Hippocampal formation (tissue), 2 donors: ENCODE measurements at regions not wholly inside any gene's neighbourhood (a gene's known extent, or its start where the extent isn't known, plus 50 kb on each side); places are given as distances from the start of the nearest gene placed in this dataset.

Experiments
- DNase-seq, 2 donors: peaks; one replicate each; lab custom pipeline; 2025; lab: John Stamatoyannopoulos, UW

DNA sequence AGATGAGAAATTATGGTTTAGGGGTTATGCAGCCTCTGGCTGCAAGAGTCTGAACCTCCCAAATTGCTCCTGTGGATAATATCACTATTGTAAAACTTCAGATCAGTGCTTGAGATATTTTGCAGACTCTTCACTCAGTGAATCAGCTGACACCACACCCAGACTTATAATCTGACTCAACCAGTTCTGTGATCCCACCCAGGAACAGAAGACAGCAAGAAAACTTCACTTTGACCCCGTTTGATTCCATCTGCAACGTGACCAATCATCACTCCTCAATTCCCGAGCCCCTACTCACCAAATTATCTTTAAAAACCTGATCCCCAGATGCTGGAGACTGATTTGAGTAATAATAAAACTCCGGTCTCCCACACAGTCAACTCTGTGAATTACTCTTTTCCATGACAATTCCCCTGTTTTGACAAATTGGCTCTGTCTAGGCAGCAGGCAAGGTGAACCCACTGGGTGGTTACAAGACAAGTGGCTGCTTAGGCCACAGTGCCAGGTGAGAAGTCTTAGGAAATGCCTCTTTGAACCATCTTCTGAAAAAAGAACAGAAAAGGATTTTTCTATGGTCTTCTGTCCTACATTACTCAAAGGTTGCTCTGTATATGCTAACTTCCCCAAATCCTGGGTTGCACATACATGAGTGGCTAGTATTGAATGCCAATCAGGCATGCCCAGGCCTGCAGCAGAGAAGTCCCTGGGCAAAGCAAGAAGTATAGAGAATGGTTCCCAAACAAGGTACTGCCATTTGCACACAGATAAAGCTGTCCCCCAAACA, 588.0 kb downstream of the PRELID2 start:
- DNase-seq = no peak

DNA sequence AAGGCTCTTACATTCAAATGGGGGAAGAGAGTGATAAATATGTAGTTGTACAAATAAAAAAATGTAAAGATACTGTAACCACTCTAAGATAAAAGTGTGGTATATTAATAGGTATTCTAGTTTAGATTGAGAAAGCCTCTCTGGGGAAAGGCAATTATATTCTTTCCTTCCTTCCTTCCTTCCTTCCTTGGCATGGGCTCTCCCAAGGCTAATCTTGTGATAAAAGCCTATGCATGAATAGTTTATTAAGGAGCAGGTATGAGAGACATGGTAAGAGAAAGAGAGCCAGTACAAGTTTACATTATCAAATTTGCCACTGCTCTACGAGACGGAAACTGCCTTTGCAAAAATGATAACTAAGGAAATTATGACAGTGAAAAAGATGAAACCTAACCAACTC, 588.8 kb downstream of the PRELID2 start:
- no peak for DNase-seq

DNA sequence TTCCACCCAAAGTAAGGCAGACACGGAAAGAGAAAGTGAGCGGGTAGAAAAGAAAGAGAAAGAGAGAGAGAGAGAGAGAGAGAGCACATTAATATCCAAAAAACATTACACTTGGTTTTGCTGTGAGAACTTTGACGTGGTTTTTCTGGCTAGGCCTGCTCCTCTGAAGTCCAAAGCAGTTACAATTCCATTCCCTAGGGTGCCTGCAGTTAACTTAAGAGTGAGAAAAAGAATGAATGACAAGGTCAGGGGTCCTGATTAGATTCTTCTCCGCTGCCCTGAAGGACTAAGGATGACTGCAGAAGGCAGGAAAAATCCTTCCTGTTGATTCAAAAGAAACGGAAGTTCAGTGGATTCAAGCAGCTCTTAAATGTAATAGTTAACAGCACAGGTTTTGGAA, 589.8 kb downstream of the PRELID2 start:
- no peak for DNase-seq

DNA sequence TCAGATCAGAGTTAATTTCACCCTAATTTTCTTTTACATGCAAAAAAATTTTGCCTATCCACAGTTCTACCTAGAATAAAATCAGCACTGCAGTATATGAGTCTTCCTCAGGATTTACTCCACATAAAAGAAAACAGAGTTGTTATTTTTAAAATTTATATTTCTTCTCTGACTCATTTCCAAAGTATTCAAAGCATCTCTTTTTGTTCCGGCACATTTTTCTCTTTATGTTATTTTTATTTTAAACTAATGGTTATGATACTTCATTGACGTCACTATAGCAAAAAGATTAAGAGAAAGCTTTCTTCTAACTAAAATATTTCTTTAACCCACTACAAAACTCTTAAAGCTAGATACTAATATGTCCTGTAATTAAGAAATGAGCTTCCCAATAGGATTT, 590.4 kb downstream of the PRELID2 start:
- no peak for DNase-seq

DNA sequence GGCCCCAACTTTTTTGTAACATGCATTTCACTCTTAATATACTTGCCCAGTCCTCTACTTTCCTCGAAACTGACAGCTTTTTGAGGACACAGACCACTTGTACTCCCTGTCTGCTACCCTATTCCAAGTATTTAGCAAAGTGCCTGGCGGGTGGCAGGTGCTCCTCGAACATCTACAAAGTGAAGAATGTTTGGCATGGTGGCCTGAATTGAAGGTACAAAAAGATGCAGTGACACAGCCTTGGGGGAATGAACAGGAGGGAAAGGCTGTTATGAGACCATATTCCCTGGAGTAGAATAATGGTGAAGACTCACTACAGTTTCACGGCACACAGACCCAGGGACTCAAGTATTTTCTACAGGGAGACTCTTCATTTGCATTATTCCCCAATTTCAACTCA, 590.9 kb downstream of the PRELID2 start:
- no peak for DNase-seq

DNA sequence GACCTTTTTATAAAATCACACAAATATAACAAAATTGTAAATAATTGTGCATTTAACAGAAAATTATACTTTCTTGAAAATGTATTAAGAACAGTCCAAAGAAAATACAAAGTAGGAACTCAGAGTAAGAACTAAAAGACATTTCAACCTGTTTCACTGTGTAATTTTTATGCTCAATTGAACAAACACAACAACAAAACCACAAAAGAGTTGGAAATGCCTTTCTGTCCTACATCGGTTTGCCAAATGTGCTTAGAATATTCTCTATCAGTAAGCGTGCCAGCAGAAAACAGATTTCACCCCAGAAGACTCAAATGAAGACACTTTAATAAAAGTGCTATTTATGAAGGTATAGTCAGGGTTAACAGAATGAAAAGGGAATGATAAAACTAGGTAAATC, 592.1 kb downstream of the PRELID2 start:
- no peak for DNase-seq

DNA sequence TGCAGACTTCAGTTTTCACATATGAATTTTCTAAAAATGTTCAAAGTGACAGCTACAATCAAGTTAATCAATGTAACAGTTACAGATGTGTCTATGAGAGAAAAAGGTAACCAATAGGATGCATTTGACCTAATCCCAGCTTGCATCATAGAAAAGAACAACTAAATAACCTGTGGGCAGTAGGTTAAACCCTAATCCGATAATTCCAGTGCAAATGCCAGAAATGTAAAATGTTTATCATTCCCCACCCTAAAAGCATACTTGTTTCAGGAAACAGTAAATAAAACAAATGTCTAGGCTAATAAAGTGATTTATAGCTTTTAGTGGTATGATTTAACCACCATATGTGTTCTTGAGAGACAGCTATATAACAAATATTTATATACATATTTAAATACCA, 592.6 kb downstream of the PRELID2 start:
- no peak for DNase-seq

DNA sequence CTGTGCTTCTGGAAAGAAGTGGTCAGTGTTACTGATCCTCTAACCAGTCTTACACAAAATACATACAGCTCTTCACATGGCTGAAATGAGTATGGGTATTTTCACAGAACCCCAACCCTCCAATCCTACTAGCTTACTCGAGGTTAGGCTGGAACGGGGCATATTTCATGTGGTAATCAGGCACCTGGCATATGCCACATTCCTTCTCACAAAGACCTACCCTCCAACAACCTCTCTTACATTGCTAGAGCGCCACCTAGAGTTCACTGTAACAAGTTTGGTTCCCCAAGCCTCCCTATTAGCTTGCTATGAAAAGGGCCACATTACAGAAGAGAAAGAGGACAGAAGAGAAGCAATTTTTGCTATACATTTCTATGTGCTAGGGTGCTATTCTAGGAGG, 597.3 kb downstream of the PRELID2 start:
- no peak for DNase-seq

DNA sequence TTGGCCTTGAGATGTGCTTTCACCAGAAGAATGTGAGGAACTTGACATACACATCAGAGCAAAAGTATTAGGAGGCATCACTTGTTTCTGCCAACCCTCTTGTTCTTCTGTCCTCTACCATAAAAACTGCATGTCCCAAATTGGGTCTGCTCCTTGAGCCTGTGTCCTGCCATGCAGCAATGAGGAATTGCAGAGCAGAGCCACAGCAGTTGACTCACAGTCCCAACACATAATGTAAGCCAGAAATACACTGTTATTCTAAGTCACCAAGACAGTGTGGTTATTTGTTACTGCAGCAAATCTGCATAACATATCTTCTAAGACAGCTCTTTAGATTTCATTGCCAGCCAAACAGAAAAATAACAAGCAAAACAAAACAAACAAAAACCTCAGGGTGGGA, 598.2 kb downstream of the PRELID2 start:
- no peak for DNase-seq

DNA sequence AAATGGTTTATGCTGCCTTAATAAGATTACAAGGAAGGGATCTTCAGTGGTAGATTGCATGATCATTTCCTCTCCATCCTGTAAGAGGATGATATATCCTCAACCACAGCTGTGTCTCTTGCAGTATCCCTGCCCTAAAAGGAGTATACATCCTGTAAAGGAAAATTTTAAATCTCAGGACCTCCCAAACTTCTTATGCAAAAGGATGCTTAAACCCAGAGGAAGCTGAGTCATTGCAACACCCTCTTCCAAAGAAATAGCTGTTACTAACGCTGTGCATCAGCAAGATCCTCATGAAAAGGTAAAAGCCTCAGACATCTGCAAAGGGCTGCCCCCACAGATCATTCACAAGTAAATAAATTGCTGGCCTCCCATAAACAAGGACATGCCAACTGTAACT, 599.0 kb downstream of the PRELID2 start:
- DNase-seq = no peak

DNA sequence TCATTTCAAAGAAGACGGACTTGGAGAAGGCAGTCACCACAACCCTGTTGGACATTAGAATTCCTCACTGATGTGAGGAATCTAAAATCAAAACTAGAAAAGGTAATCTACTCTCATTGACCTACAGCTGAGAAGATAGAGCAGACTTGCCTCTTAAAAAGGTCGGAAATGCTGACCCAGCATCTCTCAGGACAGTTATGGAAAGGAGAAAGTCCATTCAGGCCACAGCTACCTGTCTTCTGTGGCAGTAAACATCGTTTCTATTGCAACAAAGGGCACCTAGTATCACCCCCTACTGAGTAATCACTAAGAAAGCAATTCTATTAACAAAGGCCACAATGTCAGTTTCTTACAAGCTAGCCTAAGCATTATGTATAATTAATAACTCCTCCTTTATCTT, 601.7 kb downstream of the PRELID2 start:
- DNase-seq = no peak

DNA sequence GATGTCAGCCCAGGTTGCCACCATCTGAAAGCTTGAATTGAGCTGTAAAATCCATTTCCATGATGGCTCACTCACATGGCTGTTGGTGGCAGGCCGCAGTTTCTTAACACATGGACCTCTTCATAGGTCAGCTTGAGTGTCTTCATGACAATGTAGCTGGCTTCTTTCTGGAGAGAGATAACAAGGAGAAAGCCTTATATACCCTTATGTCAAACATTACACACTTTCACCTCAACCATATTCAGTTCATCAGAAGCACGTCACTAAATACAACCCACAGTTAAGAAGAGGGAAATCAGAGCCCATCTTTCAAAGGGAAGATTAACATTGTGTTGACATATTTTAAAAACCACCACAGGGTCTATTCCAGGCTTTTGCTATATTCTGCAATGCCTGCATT, 604.4 kb downstream of the PRELID2 start:
- DNase-seq = no peak

DNA sequence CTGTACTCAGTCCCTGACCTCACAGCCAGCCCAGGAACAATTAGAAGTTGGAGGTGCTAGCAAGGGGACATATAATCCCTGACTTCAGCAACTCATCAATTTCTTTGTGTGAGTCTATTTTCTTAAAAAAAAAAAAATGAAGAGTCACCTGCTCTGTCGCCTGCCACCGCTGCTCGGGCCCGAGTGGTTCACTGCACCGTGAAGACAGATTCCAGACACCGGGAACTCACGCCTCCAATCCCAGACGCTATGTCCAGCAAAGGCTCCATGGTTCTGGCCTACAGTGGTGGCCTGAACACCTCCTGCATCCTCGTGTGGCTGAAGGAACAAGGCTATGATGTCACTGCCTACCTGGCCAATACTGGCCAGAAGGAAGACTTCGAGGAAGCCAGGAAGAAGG, 606.6 kb downstream of the PRELID2 start:
- DNase-seq = no peak

DNA sequence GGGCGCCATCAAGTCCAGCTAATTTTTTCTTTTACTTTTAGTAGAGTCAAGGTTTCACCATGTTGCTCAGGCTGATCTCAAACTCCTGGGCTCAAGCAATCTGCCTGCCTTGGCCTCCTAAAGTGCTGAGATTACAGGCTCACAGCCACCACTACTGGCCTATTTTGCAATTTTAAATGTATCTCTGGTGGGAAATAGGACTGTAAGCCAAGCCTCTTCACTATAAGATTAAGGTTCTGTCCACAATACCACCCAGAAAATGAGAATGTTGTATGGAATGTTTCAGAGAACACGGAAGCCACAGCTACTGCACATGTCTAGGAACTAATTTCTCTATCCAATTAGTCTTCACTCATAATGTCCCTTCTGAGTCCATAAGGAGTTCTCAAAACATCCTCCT, 607.3 kb downstream of the PRELID2 start:
- no peak for DNase-seq

DNA sequence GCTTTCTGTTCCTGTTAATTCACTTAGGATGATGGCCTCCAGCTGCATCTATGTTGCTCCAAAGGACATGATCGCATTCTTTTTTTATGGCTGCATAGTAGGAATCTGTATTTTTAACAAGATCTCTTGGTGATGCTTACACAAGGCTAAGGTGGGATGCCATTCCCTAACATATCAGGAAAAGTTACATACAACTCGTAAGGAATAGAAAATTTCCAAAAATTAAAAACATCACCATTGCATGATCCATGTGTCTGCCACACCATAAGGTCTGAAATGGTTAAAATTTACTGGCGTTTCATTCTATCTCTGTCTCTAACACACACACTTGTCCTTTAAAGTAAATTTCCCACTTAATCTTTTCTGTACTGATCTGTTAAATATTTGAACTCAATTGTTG, 608.4 kb downstream of the PRELID2 start:
- DNase-seq = no peak

DNA sequence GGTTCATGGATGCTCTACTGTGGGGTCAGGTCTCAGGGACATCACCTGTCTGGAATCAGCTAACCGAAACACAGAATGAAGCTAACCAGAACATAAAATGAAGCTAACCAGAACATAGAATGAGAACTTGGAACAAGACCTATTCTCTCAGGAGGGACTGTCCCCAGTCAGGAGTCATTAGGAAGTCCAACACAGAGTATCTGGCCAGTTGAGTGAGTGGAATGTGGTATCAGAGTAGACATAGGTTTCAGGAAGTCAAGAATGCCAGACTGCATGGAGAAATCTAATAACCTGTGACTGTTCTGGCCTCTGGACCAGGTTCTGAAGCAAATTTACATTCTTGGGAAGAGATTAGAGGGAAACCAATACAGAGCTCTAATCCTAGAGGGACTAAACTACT, 609.6 kb downstream of the PRELID2 start:
- no peak for DNase-seq

DNA sequence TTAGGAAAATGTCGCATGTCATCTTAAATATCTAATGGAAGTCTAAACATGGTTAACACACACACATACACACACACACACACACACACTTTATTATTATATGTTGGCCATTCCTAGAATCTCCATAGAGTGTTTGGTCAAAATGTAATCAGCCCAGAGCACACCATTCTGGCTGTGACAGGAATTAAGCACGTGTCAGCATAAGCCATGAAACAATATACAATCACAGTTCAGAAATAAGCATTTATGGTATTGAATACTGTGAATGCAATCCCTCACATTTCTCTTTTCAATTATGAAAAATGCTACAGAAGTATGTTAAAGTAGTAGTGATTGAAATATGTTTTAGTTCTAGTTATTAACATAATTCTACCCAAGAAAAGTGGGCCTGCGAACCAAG, 611.6 kb downstream of the PRELID2 start:
- no peak for DNase-seq

DNA sequence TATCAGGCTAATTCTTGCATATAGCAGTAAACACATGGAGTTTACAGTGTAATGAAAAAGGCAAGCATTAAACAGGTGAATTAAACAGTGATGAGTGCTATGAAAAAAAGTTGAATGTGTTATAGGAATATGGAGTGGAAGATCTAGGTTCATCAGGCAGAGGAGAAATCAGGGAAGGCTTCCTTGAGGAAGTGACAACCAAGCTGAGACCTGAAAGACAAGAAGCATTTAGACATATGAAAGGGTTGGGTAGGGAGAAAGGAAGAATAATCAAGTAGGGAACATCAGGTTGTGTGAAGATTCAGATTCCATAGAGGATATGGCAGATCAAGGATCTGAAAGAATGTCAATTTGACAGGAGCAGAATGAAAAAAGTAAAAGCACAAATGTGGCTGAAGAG, 612.5 kb downstream of the PRELID2 start:
- DNase-seq = no peak

DNA sequence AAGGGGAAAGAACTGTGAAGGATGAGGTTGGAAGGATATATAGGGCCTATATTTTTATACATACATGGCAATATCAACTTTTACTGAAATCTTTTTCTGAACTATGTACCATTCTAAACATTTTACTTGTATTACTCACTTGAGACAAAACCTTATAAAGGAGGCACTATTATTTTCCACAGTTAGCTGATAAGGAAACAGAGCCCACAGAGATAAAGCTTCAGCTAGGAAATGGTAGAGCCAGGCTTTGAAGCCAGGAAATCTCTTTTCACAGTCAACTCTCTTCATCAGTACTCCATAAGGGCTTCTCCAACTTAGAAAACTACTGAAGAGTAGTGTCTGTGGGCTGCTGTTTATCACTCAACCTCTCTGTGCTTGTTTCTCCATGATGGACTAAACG, 613.7 kb downstream of the PRELID2 start:
- no peak for DNase-seq

DNA sequence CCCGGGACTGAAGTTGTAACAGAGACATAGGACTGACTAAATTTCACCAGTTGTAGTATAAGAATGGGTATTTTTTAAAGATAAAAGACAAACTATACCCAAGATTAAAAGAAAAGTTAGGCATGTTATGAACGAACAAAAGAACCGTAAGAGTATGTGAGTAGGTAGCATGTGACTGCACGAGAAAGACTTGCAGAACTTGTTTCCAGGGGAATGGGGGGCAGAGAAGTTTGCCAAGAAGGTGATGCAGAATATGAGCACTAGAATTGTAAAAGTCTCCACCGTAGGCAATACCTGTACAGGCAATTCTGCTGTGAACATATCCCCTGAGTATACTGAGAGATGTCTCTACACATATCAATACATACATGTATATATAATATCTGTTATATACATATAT, 614.7 kb downstream of the PRELID2 start:
- DNase-seq = no peak

DNA sequence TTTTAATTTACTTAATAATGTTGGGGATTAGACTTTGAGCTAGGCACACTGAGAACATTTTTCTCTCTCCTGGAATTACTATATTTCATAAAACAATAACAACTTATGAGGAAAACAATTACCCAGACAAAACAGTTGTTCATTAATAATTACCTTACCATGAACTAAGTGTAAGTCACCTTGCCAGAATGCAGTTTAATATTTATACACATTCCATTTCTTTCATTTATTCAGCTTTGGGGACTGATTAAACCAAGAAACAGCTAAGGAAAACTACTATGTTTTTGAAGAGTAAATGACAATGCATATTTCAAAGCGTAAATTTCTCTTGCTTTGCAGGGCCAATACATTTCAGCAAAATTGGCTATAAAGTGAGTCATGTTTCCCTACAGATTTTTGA, 616.2 kb downstream of the PRELID2 start:
- no peak for DNase-seq

DNA sequence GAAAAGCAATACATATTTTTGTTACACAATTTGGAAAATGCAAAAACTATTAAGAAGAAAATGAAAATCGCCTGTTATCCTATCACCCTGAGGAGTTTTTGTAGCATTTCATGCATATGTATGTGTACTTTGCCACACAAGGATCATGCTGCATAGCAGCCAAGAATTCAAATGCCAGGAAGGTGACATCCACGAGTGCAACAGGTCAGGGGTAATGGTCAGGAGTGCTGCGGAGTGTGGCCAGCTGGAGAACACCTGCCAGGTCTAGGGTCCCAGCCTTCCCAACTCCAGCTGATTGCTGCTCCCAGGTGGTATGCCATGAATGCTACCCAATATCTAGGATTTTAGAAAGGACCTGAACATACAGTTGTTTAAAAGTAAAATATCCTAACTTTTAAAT, 617.1 kb downstream of the PRELID2 start:
- DNase-seq = no peak

DNA sequence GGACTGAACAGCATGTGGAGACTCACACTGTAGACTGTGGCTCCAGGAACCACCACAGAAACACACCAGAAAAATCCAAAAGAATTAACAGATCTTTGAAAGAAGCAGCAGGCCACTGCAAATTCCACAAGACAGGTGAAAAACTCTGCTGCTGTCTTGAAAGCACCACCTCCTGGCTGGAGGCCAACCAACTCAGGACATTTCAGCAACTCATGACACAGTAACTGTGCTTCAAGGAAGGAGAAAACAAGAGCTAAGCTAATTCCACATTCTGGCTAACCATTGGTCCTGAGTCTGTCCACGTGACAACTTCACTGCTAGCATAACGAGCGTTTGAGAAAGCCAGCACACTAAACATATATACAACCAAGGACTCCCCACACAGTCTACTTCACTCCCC, 625.1 kb downstream of the PRELID2 start:
- DNase-seq = no peak

DNA sequence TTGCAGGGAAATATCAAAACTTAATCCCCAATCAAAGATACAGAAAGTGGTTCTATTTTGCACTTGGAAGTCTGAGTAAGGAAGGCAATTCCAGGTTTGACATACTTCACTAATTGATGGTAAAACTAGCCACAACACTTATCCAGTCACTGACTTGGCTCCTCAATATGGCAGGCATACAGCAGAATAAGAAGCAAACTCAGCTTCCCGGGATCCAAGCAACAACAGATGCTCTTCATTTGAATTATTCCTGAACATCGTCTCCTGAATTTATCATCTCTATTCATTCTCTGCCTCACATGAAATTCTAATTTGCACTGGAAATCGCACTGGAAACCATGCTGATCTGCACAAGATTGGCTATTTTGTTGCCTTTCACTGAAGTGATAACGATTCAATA, 629.6 kb downstream of the PRELID2 start:
- no peak for DNase-seq

DNA sequence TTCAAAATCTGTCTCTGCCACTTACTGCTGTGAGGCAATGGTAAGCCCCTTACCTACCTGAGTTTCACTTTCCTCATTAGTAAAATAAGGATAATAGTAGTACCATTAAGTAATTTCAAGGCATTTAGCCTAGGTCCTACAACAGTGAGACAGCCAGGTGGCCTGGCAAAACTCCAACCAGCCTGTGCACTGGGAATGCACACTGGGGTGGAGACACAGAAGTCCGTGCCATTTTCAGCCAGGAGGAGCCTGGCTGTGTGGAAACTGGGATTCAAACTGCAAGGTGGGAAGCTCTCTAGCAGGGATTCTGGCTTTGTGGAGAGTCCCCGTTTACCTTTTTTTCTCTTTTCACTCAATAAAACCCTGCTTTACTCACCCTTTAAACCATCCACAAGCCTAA, 630.4 kb downstream of the PRELID2 start:
- DNase-seq = no peak
